EH (cell line): ENCODE measurements at regions not wholly inside any gene's neighbourhood (a gene's known extent, or its start where the extent isn't known, plus 50 kb on each side); places are given as distances from the start of the nearest gene placed in this dataset.

Source experiments
- DNase-seq: peaks from one replicate; pipeline ENCODE4 v3.0.0-alpha.2; 2015; ENCODE audit warnings: low read depth

DNA sequence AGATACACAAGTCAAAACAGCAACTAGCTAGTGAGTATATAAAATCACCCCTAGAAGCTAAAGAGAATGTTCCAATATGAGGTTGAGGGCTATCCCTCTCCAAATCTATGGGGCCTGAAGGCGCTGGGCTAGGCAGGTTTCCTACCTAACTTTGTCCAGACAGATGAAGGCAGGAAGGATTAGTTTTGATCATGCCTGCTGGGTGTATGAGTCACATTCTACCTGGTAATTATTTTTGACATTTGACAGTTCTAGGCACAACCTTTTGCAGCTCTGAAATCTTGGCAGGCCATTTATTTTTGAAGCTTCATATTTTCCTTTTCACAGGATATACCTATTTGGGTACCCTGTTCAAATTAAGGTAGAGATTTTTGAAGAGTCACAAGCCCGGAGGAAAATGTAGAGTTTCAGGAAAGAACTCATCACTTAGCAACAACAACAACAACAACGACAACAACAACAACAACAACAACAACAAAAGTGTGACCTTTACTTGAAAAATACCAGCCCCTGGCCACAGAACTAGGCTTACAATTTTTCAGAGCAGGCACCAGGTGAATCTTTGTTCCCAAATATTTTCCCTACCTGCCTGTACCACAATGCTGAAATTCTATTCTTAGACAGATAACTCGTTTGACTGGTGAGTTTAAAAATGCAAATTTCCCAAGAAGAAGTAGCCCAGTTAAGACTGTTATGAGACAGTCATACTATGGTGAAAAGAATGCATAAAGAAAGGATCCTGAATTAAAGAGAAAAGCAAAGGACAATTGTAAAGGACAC, 175.5 kb upstream of the TUT7 start:
- DNase-seq, result no peak

GRCh38 chr9:86526021-86526420, 171.8 kb upstream of the TUT7 start:
- no peak for DNase-seq

GRCh38 chr9:86525182-86525581, 171.0 kb upstream of the TUT7 start:
- no peak for DNase-seq

DNA sequence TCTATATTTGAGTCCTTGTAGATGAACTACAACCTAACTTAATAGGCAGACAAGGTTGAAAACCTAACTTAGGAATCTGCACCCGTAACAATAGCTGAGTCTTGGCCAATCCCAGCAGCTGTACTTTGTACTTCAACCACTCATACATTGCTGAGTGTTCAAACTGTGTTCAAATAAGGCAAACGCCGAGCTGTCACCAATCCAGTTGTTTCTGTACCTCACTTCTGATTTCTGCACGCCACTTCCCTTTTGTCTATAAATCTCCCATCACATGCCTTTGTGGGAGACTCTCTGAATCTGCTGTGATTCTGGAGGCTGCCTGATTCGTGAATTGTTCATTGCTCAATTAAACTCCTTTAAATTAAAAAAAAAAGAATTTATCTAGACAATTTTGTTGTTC, 167.8 kb upstream of the TUT7 start:
- no peak for DNase-seq

DNA sequence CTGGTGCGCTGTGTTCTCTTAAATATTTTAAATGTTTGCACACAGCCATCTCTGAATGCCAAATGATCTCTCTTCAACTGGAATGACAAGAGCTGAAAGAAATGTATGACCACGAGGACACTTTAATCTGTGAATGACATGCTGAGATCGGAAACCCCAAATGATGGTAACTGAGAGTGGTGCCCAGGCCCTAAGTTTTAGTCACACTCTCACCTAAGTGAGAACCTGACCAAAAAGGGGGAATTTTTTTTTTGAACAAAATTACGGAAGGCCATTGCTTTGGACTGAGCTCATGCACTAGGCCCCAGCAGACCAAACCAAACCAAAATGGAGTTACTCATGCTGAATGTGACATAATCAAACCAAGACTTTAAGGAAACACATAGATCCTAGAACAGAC, 167.1 kb upstream of the TUT7 start:
- no peak for DNase-seq

DNA sequence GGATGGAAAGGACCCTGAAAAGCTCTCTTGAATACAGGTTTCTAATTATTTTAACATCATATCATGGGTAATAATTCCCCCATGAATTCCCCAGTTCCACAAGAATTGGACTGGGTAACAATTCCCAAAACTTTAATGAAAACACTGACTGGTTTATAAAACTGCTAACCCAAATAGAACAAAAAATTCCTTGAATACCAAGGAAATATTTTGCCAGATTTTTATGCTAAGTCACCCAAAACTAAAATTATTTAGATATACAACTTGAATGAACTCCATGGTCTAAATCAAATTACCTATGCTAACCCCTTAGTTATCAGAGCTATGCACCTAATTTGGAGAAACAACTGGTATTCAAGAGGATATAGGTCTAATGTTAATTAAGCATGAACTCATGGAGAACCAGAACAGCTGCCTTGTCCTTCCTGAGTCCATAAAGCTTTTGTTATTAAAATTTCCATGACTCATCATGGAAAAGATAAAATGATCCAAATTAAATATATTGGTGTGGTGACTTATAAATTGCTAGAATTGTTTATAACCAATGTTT, 164.9 kb upstream of the TUT7 start:
- peak; percentile 13 for DNase-seq

DNA sequence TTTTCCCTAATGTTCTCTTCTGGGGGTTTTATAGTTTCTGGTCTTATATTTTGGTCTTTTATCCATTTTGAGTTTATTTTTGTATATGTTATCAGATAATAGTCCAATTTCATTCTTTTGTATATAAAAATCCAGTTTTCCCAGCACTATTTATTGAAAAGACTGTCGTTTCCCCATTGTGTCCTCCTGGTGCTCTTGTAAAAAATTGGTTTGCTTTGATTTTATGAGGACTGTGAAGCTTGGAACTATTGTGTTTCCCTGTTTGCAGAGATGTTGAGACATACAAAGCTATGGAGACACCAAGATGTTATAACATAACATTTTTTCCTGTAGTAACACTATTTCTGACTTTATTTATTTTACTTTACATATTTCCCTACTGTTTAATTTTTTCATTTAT, 163.3 kb upstream of the TUT7 start:
- DNase-seq, result no peak

GRCh38 chr9:86516564-86516963, 162.4 kb upstream of the TUT7 start:
- DNase-seq, result no peak

DNA sequence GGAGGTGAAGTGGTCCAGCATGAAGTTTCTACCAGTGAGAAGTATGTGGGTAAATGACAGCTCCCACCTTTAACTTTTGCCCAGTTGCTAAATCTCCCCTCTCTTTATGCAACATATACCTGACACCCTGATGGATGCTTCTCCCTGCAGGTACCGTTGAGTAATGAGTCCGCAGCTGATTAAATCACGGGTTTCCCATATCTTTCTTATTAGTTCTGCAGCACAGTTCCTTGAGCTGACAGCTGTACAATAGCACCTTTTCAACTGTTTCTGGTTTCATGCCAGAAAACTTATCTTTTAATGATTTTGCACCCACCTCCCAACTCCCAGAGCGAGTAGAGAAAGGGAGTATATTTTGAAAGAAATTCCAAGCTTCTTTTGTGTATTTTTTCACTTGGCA, 161.0 kb upstream of the TUT7 start:
- no peak for DNase-seq

- DNase-seq, result no peak
These were observed 159.2 kb upstream of the TUT7 start for GRCh38 chr9:86513429-86513828.

DNA sequence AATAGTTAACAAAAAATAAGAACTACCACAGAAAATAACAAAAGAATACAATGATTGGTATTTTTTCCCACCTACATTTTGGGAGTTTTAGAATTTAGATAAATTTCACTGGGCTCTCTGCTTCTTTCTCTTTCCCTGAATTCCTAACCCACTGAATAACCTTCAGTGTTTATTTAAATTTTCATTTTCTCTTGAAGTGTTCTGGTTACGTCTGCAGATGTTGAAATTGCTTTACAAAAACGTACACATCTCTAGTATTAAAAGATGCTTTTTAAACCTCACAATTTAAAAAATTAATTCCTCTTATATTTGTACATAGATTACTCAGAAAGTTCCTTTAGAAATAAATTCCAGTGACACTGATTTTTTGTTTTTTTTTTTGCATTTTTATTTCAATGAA, 158.7 kb upstream of the TUT7 start:
- DNase-seq, result peak; percentile 34

DNA sequence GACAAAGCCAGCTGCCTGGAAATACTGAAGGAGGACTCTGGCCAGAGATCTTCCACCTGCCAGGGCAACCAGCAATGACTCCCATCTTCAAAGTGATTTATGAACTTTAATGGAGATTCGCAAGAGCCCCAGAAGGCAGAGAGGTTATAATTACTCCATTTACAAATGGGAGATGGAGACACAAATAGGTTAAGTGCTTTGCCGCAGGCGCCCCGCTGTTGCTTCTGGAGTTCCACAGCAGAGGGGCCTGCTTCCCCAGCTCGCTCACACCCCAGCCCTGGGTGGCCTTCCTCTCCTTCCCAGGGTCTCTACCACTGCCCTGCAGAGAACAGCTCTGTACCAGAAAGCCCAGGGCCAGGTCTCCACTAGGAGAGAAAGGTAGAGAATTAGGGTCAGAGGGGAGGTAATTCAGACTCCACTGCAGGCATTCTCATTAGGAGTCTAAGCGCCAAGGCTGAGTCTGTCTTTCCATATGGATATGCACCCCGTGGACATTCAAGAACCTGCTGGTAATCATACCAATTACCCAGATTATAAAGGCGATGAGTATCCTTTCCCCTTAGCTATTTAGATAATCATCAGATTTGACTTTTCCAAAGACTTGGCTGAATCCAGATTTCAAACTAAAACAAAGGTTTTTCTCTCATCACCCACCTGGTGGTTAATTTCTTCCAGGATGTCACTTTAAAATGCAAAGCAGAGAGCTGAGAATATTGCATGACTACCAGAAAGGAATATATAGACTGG, 157.6 kb upstream of the TUT7 start:
- DNase-seq, result no peak

GRCh38 chr9:86508208-86508903, 154.1 kb upstream of the TUT7 start:
- no peak for DNase-seq

GRCh38 chr9:86507212-86507630, 153.0 kb upstream of the TUT7 start:
- no peak for DNase-seq

DNA sequence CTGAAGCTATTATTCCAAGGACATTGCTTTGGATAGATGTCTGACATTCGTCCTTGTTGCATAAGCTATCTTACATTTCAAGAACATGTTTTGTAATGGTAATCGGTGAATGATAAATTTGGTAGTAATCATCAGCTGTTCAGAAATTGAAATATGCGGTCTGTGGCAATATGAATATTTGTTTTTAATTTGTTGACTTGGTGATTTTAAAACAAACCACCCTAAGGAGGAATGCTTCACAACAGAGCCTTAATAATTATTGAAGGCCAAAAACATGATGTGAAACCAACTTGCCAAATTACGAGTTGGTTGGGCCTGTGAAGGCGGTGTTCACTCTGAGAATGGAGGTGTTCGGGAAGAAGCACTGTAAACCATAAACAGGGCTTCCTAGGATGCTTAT, 149.7 kb upstream of the TUT7 start:
- DNase-seq, result no peak

- no peak for DNase-seq
These were observed 149.1 kb upstream of the TUT7 start for GRCh38 chr9:86503314-86503713.

DNA sequence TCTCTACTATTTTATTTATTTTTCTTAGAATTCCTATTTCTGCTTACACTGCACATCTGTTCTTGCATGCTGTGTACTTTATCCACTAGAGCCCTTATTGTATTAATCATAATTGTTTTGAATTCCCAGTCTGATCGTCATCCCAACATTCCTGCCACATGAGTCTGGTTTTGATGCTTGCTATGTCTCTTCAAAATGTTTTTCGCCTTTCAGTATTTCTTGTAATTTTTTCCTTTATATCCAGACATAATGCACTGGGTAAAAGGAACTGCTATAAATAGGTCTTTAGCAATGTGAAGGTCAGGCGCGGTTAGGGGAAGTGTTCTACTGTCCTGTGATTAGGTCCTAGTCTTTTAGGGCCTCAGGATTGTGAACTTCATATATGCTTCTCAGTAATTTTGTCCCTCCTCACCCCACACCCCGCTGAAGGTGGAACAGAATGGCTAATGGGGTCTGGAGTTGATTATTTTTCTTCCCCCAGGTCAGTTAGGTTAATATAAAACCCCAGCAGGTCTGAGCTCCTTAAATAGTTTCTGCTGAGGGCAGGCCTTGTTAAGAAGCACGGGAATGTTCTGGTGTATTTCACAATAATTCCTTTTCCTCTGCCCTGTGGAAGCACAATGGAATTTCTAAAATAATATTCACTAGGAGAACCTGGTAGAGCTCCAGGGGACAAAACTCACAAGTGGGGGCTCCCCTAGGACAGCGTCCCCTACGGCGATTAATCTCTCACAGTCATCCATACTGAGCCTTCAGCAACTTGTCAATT, 146.6 kb upstream of the TUT7 start:
- peak; percentile 93 for DNase-seq

DNA sequence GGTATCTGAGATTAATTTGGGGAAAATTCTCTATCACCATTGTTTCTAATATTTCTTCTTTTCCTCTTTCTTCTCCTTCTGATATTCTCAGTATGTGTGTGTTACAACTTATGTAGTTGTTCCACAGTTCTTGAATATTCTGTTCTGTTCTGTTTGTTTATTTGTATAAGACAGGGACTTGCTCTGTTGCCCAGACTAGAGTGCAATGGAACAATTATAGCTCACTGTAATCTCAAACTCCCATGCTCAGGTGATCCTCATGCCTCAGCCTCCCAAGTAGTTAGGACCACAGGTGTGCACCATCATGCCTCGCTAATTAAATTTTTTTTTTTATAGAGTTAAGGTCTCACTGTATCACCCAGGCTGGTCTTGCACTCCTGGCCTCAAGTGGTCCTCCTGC, 145.8 kb upstream of the TUT7 start:
- DNase-seq, result no peak

DNA sequence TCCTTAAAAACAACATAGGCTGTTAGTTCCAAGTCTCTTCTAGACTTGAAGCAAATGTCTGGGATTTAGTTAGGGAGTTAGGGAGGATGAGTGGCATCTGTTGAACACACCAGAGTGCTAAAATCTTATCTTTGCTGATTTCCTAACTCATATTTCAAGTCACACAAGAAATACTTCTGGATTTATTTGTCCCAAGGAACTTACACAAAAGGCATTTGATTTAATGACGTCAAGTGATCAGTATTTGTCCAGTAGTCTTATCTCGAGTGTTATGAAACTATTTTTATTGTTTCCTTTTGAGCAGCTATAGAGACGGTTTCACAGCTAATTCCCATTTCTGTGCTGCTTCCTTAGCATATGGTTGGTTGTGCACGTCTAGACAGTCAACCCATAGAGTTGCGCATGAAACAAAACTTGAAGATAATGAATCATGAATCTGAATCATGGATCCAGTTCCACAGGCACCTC, 140.5 kb upstream of the TUT7 start:
- DNase-seq, result peak; percentile 82

GRCh38 chr9:86491468-86492266, 137.5 kb upstream of the TUT7 start:
- DNase-seq, result peak; percentile 31

DNA sequence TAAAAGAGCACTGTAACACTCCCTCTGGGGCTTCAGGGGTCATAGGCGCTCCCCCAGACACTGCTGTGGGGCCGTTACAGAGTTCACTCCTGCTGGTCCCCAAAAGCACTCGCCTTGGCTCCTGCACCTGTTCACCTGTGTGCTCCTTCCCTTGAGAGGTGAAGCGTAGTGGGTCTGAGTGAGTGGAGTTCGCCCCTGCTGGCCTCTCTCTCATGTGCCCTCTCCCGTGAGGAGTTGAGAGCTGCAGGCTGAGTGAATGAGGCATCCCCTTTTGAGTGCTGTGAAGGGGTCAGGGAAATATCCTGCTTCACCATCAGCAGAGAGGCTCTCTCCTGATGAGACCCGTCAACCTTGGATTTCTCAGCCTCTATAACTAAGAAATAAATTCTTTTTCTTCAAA, 134.6 kb upstream of the TUT7 start:
- DNase-seq, result no peak
